GM12892 (cell line): ENCODE measurements at regions not wholly inside any gene's neighbourhood (a gene's known extent, or its start where the extent isn't known, plus 50 kb on each side); places are given as distances from the start of the nearest gene placed in this dataset.

Experiments used
- POLR2A ChIP-seq: IDR thresholded peaks from 2 replicates; pipeline ENCODE4 v1.6.1; 2011; ENCODE audit warnings: low read depth, low read length, control low read depth
- POLR2AphosphoS5 ChIP-seq: IDR thresholded peaks from 2 replicates; pipeline ENCODE4 v1.6.1; 2011; ENCODE audit warnings: low read depth, low read length, control low read depth
- TAF1 ChIP-seq: IDR thresholded peaks from 2 replicates; pipeline ENCODE4 v1.6.1; 2011; ENCODE audit warnings: low read depth, mild to moderate bottlenecking, control low read depth, low read length, borderline replicate concordance

DNA sequence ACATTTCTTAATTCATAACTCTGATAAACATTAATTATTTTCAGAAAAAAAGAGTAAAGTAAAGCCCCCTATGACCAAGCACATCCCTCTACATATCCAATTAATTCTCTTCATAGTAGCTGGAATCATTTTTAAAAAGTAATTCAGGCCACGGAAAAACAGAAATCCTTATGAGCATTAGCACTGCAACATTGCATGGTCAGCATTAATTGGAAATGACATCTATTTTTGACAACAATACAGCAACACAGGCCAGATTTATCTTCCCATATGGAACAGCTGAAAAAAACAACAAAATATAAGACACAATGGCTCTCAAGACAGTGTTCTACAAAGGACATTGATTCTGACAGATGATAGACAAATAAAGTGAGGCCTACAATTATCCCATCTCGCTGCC is 236.6 kb downstream of the TMA16 start:
- TF ChIP-seq POLR2A = no peak
- no peak for TF ChIP-seq POLR2AphosphoS5
- no peak for TF ChIP-seq TAF1
